Skin epidermis (tissue), 12 donors: ENCODE measurements at regions not wholly inside any gene's neighbourhood (a gene's known extent, or its start where the extent isn't known, plus 50 kb on each side); places are given as distances from the start of the nearest gene placed in this dataset.

Source experiments
- H3K27ac ChIP-seq, 21 experiments: fragments of 200-600 bp; sonication (generic) in 11 of 21; one replicate each; pipeline ENCODE4 v1.5.0; 2020; ENCODE audit warnings: mild to moderate bottlenecking in 3 of 21, inconsistent platforms in 2 of 21, moderate library complexity in 2 of 21
- H3K4me3 ChIP-seq, 7 experiments: fragments of 200-600 bp; sonication (generic) in 2 of 7; one replicate each; pipeline ENCODE4 v1.5.0; 2020; ENCODE audit warnings: inconsistent platforms in 2 of 7, mild to moderate bottlenecking in 2 of 7, moderate library complexity in 1 of 7

- H3K27ac ChIP-seq: no peak overlapping the region
- H3K4me3 ChIP-seq: no peak overlapping the region
Measured at GRCh38 chr18:56021136-56021808, 433.3 kb upstream of the TCF4 start.

GRCh38 chr18:56019908-56020307 is 431.9 kb upstream of the TCF4 start:
- Histone ChIP-seq H3K27ac (no peak overlapping the region), H3K4me3 (no peak overlapping the region)

- H3K4me3 ChIP-seq: no peak overlapping the region
- H3K27ac ChIP-seq: no peak overlapping the region
Measured at GRCh38 chr18:56019156-56019555, 431.2 kb upstream of the TCF4 start.

DNA sequence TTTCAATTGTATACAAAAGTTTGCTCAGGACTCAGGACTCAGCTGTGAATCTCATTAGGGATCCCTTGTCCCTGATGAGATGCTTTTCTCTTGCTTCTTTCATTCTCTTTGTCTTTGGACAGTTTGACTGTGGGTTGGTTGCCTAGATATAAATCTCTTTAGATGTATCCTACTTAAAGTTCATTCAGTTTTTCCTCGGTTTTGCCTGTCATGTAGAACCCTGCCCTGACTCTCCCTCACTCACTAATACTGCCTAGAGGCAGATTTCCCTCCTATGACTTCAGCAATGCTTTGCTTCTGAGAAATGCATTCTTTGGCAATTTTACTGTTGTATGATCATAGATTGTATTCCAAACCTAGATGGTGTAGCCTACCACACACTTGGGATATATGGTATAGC is 421.4 kb upstream of the TCF4 start:
- H3K27ac ChIP-seq: no peak overlapping the region
- no peak overlapping the region for H3K4me3 ChIP-seq

GRCh38 chr18:56003720-56004088 is 415.7 kb upstream of the TCF4 start:
- Histone ChIP-seq H3K27ac (no peak overlapping the region), H3K4me3 (no peak overlapping the region)

DNA sequence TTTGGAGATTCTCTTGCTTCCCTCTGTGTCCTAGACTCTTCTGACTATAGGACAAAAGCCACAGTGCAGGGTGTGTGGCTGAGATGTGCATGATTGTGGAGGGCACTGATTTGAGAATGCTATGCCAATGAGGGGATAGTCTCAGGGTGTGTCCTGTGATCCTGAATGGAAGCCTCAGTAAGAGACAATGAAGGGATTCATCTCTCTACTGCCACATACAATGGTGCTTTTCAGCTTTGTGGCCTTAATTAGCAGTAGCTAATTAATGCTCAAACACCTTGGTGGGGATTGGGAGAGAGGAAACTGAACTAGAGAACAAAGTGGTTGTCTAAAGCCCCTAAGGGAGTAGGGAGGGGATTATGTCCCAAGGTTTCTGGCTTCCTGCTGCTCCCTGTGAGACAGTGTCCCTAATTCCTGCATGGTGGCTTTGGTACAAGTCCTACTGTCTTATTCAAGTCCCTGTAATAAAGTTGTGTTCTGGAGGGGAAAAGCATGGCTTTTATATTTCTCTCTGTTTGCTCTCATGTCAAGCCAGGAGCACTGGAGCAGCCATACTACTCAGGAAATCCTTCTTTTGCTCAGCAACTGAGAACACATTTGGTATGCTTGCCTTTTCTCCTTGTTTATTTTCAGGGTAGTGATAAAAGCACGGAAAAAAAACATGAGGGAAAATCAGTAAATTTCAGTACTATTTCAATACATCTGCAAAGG is 415.2 kb upstream of the TCF4 start:
- no peak overlapping the region for H3K4me3 ChIP-seq
- H3K27ac ChIP-seq: no peak overlapping the region

- Histone ChIP-seq H3K4me3 (no peak overlapping the region), H3K27ac (no peak overlapping the region)
Measured at GRCh38 chr18:56001576-56001975, 413.6 kb upstream of the TCF4 start.

GRCh38 chr18:56000041-56000440 is 412.0 kb upstream of the TCF4 start:
- no peak overlapping the region for H3K4me3 ChIP-seq
- H3K27ac ChIP-seq: peak overlapping the region in 6 of 21 experiments; percentile 1 to 76 (median 46)

- peak overlapping the region in 6 of 21 experiments; percentile 1 to 76 (median 60) for H3K27ac ChIP-seq
- no peak overlapping the region for H3K4me3 ChIP-seq
Measured at GRCh38 chr18:55999641-56000040, 411.6 kb upstream of the TCF4 start.

GRCh38 chr18:55998801-55999385 is 410.9 kb upstream of the TCF4 start:
- Histone ChIP-seq H3K27ac (peak overlapping the region in 7 of 21 experiments; percentile 12 to 76 (median 65)), H3K4me3 (no peak overlapping the region)

DNA sequence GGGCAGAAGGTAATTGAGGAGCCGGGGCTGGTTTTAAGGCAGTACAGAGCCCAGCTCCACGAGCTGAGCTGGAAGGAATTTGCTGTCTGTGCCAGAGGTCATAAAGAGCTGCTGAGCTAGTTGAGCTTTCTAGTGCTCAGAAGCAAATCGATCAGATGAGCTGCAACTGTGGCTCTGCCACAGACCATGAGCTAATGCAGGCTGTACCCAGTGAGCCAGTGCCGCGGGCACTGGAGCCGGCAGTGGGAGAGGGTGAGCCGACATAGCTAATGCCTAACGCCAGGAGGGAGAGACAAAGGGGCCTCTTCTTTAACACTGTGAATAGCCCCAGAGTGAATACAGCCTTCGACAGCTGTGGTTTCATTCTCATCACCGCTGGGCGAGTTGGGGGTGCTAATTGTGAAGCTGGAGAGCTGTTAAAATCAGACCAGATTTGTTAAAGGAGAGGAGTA is 410.1 kb upstream of the TCF4 start:
- peak overlapping the region in 14 of 21 experiments; percentile 6 to 76 (median 54) for H3K27ac ChIP-seq
- peak overlapping the region in 1 of 7 experiments; percentile 8 for H3K4me3 ChIP-seq

DNA sequence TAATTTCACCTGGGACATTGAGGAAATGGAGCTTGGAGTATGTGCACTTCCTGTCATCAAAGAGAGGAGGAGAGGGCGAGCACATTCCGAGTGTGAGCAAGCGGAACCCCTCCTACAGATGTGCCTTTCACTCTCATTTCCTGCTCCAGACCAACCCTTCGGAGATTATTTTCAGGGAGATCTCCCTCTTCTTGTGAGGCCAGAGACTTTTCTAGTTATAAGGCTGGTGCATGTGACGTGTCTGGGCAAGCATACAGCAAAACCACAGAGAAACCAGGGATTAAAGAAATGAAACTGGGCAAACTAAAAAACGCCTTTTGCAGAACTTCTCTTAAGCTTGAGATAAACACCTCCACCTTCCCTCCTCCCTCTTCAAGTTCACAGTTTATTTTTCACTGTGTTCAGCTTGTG is 409.2 kb upstream of the TCF4 start:
- Histone ChIP-seq H3K27ac (peak overlapping the region in 11 of 21 experiments; percentile 6 to 76 (median 56)), H3K4me3 (no peak overlapping the region)

DNA sequence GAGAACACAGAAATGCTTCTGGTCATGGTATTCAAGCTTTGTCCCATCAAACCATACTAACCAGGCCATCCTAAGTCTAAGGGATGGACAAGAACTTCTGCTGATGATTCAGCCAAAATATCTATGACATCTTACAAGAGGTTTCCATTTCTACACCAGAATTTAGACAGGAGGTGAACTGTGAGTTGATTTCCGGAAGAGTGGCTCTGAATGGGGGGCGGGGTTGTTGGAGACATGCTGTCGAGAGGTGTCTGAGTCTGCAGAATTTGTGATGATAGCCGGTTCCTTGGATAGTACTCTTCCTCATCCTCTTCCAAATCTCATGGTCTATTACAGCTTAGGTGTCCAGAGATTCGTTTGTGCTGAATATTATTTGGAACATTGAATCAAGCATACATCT is 408.7 kb upstream of the TCF4 start:
- H3K4me3 ChIP-seq: no peak overlapping the region
- peak overlapping the region in 2 of 21 experiments; percentile 65 to 69 for H3K27ac ChIP-seq

GRCh38 chr18:55990186-55990585 is 402.2 kb upstream of the TCF4 start:
- no peak overlapping the region for H3K4me3 ChIP-seq
- no peak overlapping the region for H3K27ac ChIP-seq

- no peak overlapping the region for H3K4me3 ChIP-seq
- peak overlapping the region in 3 of 21 experiments; percentile 12 to 33 (median 22) for H3K27ac ChIP-seq
Measured at GRCh38 chr18:55988537-55988936, 400.5 kb upstream of the TCF4 start.

- H3K27ac ChIP-seq: peak overlapping the region in 5 of 21 experiments; percentile 37 to 79 (median 66)
Measured at GRCh38 chr18:55983433-55983832, 395.4 kb upstream of the TCF4 start.

DNA sequence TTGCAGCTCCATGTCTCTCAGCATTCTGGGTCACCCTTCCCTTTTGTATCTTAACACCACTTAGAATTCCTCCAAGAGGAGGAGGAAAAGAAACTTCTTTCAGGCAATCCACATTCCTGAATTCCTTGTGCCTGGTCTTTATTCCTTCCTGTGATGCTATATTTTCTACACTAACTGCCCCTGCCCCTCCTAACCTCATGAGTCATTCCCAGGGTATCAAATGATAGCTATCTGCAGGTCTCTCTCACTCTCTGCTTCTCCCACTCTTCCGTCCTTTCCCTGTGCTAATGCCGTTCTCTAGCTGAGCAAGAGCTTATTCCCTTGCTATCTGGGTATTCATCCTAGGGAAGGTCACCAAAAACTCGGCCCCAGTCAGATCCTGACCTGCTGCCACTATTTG is 395.0 kb upstream of the TCF4 start:
- peak overlapping the region in 6 of 21 experiments; percentile 4 to 79 (median 58) for H3K27ac ChIP-seq
- no peak overlapping the region for H3K4me3 ChIP-seq

More at GRCh38 chr18:55983433-55983832, 395.4 kb upstream of the TCF4 start:
- H3K4me3 ChIP-seq: no peak overlapping the region

GRCh38 chr18:55981712-55982475 is 393.9 kb upstream of the TCF4 start:
- Histone ChIP-seq H3K4me3 (no peak overlapping the region), H3K27ac (no peak overlapping the region)

DNA sequence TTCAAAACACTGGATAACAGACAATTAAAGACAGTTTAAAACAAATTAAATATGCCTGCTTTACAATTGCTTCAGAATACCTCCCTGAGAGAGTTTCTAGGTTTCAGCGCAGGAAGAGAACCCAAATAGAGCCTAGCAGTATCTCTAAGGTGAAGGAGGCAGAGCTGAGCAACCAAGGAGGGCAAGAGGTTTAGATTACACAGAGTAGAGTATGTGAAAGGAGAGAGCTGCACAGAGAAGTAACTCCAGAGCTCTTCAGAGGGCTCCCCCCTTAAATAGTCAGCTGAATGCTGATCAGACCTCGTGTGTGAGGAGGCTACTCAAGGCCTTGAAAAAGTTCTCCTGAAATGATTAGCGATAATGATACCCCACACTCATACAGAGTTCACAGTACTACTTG is 386.5 kb upstream of the TCF4 start:
- no peak overlapping the region for H3K27ac ChIP-seq
- no peak overlapping the region for H3K4me3 ChIP-seq

GRCh38 chr18:55968550-55968949 is 380.6 kb upstream of the TCF4 start:
- no peak overlapping the region for H3K27ac ChIP-seq
- no peak overlapping the region for H3K4me3 ChIP-seq
